ENCODE measurements at regions not wholly inside any gene's neighbourhood (a gene's known extent, or its start where the extent isn't known, plus 50 kb on each side); places are given as distances from the start of the nearest gene placed in this dataset.

DNA sequence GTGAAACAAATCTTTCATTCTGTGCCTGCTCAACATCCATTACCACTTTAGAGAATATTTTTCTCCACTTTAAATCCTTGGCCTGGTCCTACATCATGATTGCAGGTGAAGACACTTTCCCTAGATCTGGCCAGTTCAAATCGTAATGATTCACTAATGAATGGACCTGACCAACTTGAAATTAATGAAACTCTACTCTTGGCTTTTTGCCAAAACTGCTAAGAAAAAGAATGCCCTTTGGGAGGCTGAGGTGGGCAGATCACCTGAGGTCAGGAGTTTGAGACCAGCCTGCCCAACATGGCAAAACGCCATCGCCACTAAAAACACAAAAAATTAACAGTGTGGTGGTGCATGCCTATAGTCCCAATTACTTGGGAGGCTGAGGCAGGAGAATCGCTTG lies 1082.6 kb upstream of the LCORL start:
- no peak for TF ChIP-seq POLR2A (IDR thresholded peaks at IDR 0.05)
- TF ChIP-seq, protein P1, sequence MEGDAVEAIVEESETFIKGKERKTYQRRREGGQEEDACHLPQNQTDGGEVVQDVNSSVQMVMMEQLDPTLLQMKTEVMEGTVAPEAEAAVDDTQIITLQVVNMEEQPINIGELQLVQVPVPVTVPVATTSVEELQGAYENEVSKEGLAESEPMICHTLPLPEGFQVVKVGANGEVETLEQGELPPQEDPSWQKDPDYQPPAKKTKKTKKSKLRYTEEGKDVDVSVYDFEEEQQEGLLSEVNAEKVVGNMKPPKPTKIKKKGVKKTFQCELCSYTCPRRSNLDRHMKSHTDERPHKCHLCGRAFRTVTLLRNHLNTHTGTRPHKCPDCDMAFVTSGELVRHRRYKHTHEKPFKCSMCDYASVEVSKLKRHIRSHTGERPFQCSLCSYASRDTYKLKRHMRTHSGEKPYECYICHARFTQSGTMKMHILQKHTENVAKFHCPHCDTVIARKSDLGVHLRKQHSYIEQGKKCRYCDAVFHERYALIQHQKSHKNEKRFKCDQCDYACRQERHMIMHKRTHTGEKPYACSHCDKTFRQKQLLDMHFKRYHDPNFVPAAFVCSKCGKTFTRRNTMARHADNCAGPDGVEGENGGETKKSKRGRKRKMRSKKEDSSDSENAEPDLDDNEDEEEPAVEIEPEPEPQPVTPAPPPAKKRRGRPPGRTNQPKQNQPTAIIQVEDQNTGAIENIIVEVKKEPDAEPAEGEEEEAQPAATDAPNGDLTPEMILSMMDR (IDR thresholded peaks at IDR 0.05 in 4 of 5, conservative IDR thresholded peaks at IDR 0.05 in 1 of 5), result no peak

Measured in gastrocnemius medialis (tissue), 4 donors.